Activated CD4-positive, CD25-positive, alpha-beta regulatory T cell (primary cell): ENCODE measurements at regions not wholly inside any gene's neighbourhood (a gene's known extent, or its start where the extent isn't known, plus 50 kb on each side); places are given as distances from the start of the nearest gene placed in this dataset.
"Not testable (repeated sequence)": the region's sequence is repeated elsewhere in the genome, so short reads cannot be mapped to it uniquely, and the experiment has no call there.

ENCODE experiments used
- DNase-seq, 4 experiments: peaks; one replicate each; lab custom pipeline; 2025; lab: John Stamatoyannopoulos, UW

DNA sequence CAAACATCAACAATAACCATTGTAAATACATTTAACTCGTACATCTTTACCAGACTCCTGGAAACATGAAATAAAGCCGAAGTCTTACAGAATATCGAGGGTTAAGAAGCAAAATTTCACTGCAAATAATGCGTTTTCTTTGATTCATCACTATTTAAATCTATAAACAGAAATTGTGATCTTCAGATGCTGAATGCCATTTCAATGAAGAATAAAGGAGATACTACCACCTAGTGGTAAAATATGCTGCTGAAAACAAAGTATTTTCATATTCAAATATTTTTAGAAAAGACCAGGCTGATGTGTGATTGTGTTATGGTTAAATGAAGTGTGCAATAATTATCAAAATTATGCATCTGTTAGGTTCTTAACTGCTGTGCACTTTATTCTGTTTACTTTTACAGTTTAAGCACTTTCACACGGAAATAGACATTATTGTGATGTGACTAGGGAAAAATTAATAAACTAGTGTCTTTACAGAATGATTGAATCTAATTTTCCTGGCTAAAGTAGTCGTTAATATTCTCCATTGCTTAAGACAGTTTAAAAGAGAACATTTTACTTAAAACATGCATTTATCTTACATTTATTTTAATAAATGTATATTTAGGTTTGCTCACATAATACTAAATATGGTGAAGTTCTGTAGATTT, 1093.1 kb downstream of the MRPL39 start:
- DNase-seq: no peak

DNA sequence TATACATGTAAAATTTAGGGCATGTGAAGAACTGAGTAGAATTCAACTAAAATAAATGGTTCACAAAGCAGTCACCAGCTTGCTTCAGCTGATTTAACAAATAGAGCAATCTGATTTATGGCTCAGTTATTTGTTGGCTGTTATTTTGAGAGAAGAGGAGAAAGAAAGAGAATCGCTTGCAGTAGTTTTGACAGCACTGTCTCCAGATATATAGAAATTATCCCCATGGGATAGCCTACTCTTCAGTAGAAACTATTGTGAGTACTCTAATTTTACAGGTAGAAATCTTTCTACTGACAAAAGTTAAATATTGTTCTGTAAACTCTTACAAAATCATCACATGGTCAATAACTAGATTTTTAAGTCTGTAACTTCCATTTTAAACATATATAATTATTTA, 1098.2 kb downstream of the MRPL39 start:
- DNase-seq: no peak

DNA sequence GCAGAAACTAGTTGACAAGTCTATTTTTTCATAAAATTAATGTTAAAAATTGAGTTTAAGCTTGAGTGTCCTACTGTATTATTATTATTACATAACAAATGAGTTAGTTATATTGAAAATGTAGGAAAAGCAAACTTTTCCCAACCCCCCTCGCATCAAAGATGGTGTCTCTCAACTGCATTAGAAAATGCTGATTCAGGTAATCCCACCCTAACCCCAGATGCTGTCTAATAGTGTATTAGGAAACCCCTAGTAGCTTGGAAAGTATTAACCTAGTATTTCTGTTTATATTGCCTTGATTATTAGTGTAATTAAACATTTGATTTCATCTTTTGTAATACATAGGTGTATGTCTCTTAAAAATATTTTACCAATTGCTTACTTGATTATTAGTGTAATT, 1120.3 kb downstream of the MRPL39 start:
- no peak for DNase-seq

DNA sequence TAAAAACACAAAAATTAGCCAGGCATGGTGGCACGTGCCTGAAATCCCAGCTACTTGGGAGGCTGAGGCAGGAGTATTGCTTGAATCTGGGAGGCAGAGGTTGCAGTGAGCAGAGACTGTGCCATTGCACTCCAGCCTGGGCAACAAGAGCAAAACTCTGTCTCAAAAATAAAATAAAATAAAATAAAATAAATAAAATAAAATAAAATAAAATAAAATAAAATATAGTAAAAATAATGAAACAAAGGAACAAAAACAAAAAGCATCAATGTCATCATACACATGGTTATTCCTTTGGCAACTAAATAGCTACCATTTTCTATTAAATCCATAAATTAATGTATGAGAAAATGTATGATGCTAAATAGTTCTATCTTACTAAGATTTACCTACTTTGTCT, 1123.9 kb downstream of the MRPL39 start:
- not testable (repeated sequence) for DNase-seq

DNA sequence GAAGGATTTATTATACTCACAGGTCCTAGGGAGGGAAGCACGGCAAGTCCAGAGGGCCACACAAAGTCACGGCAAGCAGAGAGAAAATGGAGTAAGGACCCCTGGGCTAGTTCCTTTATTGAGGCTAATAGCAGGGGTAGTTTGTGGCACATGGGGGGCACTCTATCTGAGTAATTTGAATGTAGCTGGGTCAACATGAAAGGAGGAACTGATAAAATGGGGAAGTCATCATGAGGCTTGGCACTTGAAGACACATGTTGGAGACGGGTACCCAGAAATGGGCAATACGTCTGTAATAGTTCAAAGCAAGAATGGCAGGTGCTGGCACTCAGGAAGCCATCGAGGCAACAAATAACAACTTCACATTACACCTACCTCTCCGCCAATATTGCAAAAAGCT, 1136.4 kb downstream of the MRPL39 start:
- DNase-seq: no peak

DNA sequence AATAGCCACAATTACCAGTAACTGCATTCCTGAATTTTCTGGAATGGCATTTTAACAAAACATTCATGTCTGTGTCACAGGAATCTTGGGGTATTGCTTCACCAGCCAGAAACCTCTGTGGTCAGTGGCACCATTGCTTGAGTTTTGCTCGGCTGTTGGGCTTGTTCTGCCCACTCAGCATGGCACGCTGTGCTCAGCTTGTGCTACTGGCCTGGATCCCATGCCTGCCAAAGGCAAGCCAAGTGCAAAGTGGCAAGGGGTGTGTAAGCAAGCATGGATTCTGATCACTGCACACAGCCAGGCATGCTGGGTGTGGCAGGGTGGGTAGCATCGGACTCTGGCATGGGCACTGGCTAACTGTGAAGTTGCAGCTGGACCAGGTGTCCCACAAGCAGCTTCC, 1150.9 kb downstream of the MRPL39 start:
- no peak for DNase-seq

DNA sequence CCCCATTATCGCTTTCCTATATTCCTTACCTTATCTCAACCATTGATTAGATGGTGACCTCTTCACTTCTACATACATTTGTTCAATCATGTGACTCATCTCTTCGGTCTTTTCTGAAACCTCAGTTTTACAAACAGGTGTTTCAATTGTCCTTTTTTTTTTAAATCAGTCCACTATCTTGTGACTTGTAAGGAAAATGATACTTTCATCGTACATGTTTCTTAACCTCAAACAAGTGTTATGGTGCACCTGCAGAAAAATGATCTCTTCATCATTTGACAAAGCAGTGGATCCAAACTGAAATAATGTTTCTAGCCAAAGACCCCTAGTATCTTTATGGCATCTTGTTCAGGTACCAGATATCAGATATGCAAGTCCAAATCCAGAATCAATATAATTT, 1157.2 kb downstream of the MRPL39 start:
- DNase-seq: no peak

DNA sequence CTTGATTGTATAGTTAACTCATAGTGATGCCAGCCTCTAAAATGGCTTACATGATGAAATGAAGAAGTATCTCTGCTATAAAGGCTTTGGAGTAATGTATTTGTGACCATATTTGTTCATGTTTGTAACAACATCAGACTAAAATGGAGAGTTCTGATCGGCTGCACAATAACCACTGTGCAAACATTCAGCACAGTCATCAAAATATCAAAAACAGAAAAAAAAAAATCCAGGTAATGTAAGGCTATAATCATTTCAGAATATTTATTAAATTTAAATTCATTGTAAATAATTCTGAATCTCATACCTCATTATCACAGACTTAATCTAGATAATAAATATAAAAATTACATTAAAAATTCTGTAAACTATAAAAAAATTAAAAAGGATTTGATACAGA, 1161.8 kb downstream of the MRPL39 start:
- no peak for DNase-seq

DNA sequence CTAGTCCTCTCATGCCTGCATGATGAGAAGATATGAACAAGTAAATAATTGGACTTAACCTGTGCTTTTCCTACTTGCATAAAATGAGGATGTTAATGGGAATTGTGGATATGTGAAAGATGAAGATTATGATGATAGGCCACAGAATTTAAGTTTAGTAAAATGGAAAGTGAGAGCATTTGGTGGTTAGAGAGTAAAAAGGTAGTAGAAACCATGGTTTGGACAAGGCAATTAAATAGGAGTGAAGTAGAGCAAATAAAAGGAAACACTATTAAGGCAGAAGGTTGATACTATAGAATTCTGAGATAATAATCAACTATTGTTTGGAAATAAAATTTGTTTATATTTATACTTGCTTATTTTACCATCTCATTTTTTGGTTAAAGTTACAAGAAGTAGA, 1162.5 kb downstream of the MRPL39 start:
- DNase-seq: no peak

DNA sequence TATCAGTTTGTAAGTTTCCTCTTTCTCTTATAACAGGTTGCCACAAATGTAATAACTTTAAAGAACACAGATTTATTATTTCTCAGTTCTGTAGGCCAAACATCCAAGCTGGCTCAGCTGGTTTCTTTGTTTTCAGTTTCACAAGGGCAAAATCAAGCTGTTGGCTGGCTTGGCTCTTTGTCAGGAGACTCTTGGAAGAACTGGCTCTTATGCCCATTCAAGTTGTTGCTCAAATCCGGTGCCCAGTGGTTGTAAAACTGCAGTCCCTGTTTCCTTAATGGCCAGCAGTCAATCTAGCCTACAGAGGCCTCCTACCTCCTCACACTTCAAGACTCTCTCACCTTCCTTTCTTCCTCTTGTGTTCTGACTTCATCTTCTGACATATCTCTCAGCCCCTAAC, 1171.0 kb downstream of the MRPL39 start:
- DNase-seq: no peak

DNA sequence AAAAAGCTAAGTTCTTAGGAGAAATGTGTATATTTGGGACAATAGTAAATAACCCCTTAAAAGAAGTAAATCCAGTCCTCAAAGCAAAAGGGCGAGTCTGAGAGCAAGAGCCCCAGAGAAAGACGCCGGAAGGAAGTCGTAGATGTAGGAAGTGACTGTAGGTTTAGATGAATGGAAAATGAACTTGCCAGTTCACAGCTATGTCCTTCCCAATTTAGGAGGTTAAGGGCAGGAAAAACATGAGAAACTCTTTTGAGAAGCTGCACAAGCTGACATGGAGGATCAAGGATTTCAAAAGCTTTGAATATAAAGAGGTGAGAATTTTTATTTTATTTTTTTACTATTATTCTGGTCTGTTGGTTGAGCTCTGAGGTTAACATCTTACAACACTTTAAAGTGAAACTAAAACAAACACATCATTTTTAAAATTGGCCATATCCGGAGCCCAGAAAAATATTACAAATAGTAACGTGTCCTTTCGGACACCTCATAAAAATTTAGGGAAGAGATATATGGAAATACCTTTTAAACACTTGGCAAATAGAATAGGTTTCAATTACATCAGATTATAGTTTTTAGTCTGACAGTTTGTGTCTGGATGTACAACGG, 1178.6 kb downstream of the MRPL39 start:
- no peak for DNase-seq

DNA sequence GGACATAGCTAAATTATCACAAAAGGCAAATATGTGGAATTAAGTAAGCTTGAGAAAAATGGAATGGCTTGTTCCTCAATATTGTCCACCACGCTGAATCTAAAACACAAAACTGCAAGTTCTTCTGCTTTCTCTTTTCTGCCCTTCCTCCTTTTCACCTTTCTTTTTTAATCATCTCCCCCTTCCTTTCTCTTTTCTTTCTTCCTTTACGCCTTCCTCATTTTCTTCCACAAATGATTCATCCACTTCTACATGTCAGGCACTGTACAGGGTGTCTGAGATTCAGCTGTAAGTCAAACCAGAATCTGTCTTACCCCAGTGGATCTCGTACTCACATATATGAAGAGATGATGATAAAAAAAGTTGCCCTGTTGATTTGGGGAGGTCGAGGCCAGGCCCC, 1182.5 kb downstream of the MRPL39 start:
- no peak for DNase-seq

DNA sequence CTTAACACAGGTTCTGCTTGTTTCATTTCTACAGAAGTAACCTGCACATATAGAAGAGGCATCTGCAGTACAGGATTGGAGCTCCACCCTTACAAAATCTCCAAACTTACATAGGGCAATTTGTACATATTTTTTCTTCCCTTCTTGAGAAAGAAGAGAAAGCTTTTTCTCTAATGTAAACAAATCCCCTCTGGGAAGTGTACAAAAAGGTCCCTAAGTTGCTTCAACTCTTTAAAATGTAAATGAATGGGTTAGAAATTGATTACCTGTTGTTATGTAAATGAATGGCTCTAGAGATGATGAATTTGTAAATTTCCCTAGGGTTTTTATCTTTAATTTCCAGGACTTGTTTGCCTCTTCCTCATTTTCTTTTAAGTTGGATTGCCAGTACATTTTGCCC, 1183.7 kb downstream of the MRPL39 start:
- DNase-seq: no peak

DNA sequence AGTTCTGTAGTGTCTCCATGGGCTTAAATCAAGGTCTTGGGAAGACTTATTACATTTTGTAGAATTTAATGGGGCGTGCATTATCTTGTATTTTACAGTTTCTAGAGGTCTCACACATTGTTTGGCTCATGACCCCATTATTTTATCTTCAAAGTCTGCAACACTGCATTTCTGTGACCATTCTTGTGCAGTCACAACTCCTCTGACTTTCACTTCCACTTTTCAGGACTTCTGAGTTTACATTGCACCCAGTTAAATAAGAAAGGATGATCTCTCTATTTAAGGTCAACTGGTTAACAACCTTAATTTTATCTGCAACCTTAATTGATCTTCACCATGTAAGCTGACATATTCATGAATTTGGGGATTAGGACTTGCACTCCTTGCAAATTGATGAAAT, 1186.6 kb downstream of the MRPL39 start:
- DNase-seq: no peak

DNA sequence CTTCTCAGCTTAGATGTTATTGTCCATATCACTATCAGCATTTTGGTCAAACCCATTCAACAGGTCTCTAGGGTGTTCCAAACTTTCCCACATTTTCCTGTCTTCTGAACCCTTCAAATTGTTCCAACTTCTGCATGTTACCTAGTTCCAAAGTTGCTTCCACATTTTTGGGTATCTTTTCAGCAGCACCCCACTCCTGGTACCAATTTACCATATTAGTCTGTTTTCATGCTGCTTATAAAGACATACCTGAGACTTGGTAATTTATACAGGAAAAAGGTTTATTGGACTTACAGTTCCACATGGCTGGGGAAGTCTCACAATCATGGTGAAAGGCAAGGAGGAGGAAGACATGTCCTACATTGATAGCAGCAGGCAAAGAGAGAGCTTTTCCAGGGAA, 1187.6 kb downstream of the MRPL39 start:
- not testable (repeated sequence) for DNase-seq

DNA sequence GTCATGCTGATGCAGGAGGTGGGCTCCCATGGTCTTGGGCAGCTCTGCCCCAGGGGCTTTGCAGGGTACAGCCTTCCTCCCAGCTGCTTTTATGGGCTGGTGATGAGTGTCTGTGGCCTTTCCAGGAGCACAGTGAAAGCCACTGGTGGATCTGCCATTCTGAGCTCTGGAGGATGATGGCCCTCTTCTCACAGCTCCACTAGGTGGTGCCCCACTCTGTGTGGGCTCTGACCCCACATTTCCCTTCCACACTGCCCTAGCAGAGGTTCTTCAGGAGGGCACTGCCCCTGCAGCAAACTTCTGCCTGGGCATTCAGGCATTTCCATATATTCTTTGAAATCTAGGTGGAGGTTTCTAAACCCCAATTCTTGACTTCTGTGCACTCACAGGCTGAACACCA, 1188.6 kb downstream of the MRPL39 start:
- DNase-seq: no peak

DNA sequence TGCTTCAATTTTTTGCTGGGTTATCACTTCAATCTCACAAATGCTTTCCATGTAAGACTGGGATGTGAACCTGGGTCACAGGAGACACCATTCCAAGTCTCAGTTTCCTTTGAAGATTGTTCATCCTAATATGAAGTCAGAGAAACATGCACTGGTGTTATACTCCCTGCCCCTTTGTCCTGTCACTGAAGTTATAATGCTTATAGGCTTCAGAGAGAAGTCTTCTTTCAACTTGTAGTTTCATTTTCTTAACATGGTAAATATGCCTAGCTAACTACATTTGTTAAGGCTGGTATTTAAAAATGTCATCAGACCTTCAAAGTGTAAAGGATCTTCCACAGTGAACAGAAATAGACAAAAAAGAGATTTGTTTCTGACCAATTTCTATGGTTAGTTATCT, 1195.9 kb downstream of the MRPL39 start:
- no peak for DNase-seq

DNA sequence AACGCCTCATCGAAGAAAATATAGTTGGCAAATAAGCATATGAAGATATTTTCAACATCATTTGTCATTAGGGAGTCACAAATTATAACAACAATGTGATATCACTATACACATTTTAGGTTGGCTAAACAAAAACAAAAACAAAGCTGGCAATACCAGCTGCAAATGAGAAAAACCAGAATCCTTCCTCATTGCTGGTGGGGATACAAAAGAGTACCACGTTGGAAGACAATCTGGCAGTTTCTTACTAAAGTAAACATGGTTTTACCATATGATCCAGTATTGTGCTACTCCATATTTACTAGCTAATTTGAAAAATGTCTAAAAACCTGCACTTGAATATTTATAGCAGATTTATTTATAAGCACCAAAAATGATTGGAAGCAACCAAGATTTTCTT, 1204.1 kb downstream of the MRPL39 start:
- DNase-seq: no peak

DNA sequence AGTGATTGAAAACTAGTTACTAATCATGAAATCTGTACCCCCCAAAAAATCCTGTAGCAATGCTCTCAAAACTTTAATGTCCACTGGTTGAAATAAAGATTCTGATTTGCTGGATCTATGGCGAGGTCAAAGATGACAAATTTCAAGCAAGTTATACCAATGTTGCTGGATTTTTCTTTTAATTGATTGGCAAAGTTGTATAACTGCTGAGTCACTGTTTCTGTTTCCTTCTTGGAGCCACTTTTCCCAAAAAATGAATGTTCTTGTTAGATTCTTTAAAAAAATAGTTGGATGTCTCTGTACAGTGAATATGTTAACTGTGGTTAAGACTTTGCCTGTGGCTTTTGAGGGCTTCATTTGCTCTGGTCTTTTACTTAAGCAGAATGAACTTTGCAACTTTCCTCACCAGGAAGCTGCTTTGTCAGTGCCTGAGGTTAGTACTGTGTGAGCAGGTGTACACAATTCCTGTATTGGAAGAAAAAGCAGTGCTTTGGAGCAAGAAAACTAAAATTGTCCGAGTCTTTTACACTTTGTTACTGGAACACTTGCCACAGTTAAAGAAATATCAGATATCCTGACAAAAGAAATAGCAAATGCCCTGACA, 1211.9 kb downstream of the MRPL39 start:
- no peak for DNase-seq

DNA sequence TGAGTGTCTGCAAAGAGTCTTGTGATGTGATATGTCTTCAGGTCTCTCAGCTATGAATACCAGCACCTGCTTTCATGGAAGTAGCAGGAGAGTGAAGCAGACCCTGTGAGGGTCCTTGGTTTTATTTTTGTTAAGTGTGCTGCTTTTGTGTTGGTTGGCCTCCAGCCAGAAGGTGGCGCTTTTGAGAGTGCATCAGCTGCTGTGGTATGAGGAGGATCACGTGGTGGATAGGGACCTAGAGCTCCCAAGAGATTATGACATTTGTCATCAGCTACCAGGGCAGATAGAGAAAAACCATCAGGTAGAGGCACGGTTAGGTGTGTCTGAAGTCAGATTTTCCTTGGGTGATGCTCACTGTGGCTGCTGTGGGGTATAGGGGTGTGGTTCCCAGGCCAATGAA, 1232.1 kb downstream of the MRPL39 start:
- no peak for DNase-seq

DNA sequence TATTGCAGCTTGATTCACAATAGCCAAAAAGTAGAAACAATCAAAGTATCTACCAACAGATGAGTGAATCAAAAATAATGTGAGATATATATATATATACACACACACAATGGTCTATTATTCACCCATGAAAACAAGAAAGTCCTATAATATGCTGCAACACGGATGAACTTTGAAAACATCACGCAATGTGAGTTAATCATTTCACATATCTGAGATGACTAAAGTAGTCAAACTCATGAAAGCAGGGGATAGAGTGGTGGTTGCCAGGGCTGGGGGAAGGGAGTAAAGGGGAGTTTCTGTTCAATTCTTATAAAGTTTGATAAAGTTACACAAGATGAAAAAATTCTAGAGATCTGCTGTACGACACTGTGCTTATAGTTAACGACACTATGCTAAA, 1234.8 kb downstream of the MRPL39 start:
- DNase-seq: no peak

DNA sequence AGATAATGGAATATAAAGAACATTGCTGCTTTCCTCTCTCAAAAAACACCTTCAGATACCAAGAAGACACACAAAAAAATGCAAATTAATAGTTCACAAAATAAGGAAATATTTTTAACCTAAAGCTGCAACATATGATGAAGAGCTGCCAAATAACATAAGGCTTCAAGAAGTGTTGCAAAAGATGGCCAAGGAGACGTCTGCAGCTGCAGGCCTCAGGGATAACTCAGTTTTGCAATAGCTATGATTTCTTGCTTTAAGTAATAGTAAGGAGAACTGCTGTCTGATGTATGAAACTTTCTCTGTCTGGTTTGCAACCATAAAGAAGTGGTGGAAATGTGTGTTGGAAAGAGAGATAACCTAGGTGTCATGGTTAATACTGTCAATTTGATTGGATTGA, 1237.5 kb downstream of the MRPL39 start:
- no peak for DNase-seq

DNA sequence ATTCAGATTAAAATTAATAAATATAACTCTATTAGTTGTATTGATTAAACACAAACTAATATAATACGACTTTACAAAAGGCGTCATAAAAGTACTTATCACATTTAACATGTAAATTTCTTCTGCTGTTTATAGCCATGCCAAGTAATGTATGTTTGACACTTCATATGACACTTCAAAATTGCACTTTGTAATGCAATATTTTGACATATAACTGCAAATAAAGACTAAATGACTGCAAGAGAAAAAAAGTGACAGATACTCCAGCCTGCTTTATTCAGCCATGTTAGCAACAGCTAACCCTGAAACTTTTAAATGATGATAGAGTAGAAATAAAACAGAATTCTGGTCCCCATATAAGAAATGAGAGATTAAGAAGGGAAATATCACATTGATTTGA, 1238.0 kb downstream of the MRPL39 start:
- DNase-seq: no peak

DNA sequence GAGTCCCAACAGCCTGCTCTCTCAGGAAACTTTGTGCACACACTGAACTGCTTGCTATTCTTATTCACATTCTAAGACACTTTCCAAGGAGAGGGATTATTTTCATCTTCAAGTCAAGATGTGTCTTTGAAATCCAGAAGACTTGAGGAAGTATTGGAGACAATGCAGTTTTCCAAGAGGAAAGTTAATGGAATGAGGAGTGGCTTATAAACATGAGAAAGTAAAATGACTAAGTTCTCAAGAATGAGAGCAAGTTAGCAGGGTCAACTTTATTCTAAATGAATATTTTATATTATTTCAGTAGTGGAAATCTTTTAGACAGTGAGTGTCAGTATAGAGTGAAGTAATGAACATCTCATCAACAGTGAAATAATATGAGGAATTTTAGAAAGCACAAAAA, 1239.3 kb downstream of the MRPL39 start:
- no peak for DNase-seq
